GM23248 (cell line): ENCODE measurements at regions not wholly inside any gene's neighbourhood (a gene's known extent, or its start where the extent isn't known, plus 50 kb on each side); places are given as distances from the start of the nearest gene placed in this dataset.

ENCODE experiments used
- DNase-seq: peaks from one replicate; pipeline ENCODE4 v3.0.0-alpha.2; 2015
- H2AFZ ChIP-seq: fragments of 200-600 bp; sonication (generic); 2 replicates; pipeline ENCODE4 v1.6.1; 2016; ENCODE audit warnings: antibody characterized with exemption
- H3F3A ChIP-seq: fragments of 200-600 bp; sonication (generic); 2 replicates; pipeline ENCODE4 v1.6.1; 2016; ENCODE audit warnings: mild to moderate bottlenecking, antibody characterized with exemption, mixed run types; ENCODE audit not compliant: insufficient read depth
- H3K27ac ChIP-seq: fragments of 200-600 bp; sonication (generic); 2 replicates; pipeline ENCODE4 v1.5.1; 2016; ENCODE audit warnings: mild to moderate bottlenecking
- H3K27me3 ChIP-seq: fragments of 200-600 bp; sonication (generic); replicated peaks from 2 replicates; pipeline ENCODE4 v1.6.1; 2016; ENCODE audit warnings: mild to moderate bottlenecking; ENCODE audit not compliant: insufficient read depth
- H3K36me3 ChIP-seq: fragments of 200-600 bp; sonication (generic); 2 replicates; pipeline ENCODE4 v1.6.1; 2016; ENCODE audit warnings: low read depth, mild to moderate bottlenecking
- H3K4me1 ChIP-seq: fragments of 200-600 bp; sonication (generic); 2 replicates; pipeline ENCODE4 v1.6.1; 2016; ENCODE audit warnings: mild to moderate bottlenecking; ENCODE audit not compliant: insufficient read depth
- H3K4me2 ChIP-seq: fragments of 200-600 bp; sonication (generic); one replicate; pipeline ENCODE4 v1.6.1; 2016; ENCODE audit warnings: mild to moderate bottlenecking; ENCODE audit not compliant: unreplicated experiment
- H3K4me3 ChIP-seq: fragments of 200-600 bp; sonication (generic); 2 replicates; pipeline ENCODE4 v1.5.1; 2016; ENCODE audit warnings: mild to moderate bottlenecking
- H3K79me2 ChIP-seq: fragments of 200-600 bp; sonication (generic); 2 replicates; pipeline ENCODE4 v1.6.1; 2016; ENCODE audit warnings: mild to moderate bottlenecking; ENCODE audit not compliant: insufficient read depth
- H3K9ac ChIP-seq: fragments of 200-600 bp; sonication (generic); 2 replicates; pipeline ENCODE4 v1.6.1; 2016; ENCODE audit warnings: mild to moderate bottlenecking
- H3K9me2 ChIP-seq: fragments of 200-600 bp; sonication (generic); 2 replicates; pipeline ENCODE4 v1.6.1; 2016; ENCODE audit warnings: mixed run types, mild to moderate bottlenecking, moderate library complexity; ENCODE audit not compliant: insufficient read depth
- H3K9me3 ChIP-seq: fragments of 200-600 bp; sonication (generic); one replicate; pipeline ENCODE4 v1.6.1; 2017; ENCODE audit warnings: low read depth
- H4K20me1 ChIP-seq: fragments of 200-600 bp; sonication (generic); 2 replicates; pipeline ENCODE4 v1.6.0; 2016; ENCODE audit not compliant: insufficient read depth
- EZH2 ChIP-seq: fragments of 200-600 bp; sonication (generic); IDR thresholded peaks from 2 replicates; pipeline ENCODE4 v1.6.1; 2018; ENCODE audit warnings: antibody characterized with exemption, mild to moderate bottlenecking; ENCODE audit not compliant: insufficient read depth, poor library complexity, severe bottlenecking
- EZH2phosphoT487 ChIP-seq: fragments of 200-600 bp; sonication (generic); IDR thresholded peaks from 2 replicates; pipeline ENCODE4 v1.6.1; 2018; ENCODE audit warnings: antibody characterized with exemption, moderate library complexity, mild to moderate bottlenecking, low read depth; ENCODE audit not compliant: insufficient read depth
- WGBS, 2 experiments: methylation state at CpG; one replicate each; pipeline ENCODE4 v1.1.6; 2015 to 2017; ENCODE audit warnings: low lambda C conversion rate in 2 of 2, low coverage in 1 of 2; ENCODE audit errors: missing lambda C conversion rate in 2 of 2; 5-methylcytosine and 5-hydroxymethylcytosine counted together
- in situ Hi-C: fragments of 300-500 bp; cut with MboI; formaldehyde crosslinking; loops from 2 replicates; pipeline ENCODE4 v1.15.0; 2020

- DNase-seq: no peak
- Histone ChIP-seq H2AFZ (no peak overlapping the region), H3K9me2 (no peaks in the 10 kb centered on the region), H4K20me1 (no peaks in the 10 kb centered on the region), H3K27me3 (no peaks in the 10 kb centered on the region), H3K4me2 (no peak overlapping the region), H3F3A (no peaks in the 10 kb centered on the region), H3K4me3 (no peak overlapping the region), H3K27ac (no peak overlapping the region), H3K9me3 (no peaks in the 10 kb centered on the region), H3K9ac (no peak overlapping the region), H3K4me1 (no peaks in the 10 kb centered on the region), H3K36me3 (no peaks in the 10 kb centered on the region), H3K79me2 (no peaks in the 10 kb centered on the region)
- no peak for TF ChIP-seq EZH2
- TF ChIP-seq EZH2phosphoT487: no peak
- in situ Hi-C loops: no loop called here
- 8 to 11% methylated on average over 3 of the region's 3 CpGs for WGBS, 2 experiments
These were observed 352.6 kb downstream of the PDCD6IP start for GRCh38 chr3:34150992-34151391.

DNA sequence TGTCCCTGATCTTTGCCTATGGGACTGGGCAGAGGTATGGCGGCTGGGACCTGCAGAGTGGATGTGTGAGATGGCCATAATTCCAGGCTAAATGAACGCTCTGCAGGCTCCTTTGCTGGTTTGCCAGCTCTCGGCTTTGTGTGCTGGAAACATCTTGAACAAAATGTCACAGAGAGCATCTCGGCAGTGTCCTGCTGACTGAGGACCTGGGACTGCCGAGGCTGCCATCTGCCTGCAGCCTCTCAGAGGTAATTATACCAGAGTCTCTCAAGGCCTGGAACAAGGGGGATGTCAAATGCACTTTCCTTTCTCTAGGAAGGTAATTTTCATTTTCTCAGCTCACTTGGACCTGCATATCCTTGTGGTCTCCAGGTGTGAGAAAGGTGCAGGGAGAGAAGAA lies 354.2 kb downstream of the PDCD6IP start:
- Histone ChIP-seq H3K9me3 (no peaks in the 10 kb centered on the region), H3K36me3 (no peaks in the 10 kb centered on the region), H3K27ac (no peak overlapping the region), H4K20me1 (no peaks in the 10 kb centered on the region), H3K79me2 (no peaks in the 10 kb centered on the region), H3K9me2 (no peaks in the 10 kb centered on the region), H3K27me3 (no peaks in the 10 kb centered on the region), H2AFZ (no peak overlapping the region), H3K4me2 (no peak overlapping the region), H3K4me3 (no peak overlapping the region), H3K9ac (no peak overlapping the region), H3F3A (no peaks in the 10 kb centered on the region), H3K4me1 (no peaks in the 10 kb centered on the region)
- in situ Hi-C loops: no loop called here
- no peak for DNase-seq
- WGBS, 2 experiments: 14 to 33% methylated on average over 5 of the region's 5 CpGs
- TF ChIP-seq EZH2: no peak
- no peak for TF ChIP-seq EZH2phosphoT487

DNA sequence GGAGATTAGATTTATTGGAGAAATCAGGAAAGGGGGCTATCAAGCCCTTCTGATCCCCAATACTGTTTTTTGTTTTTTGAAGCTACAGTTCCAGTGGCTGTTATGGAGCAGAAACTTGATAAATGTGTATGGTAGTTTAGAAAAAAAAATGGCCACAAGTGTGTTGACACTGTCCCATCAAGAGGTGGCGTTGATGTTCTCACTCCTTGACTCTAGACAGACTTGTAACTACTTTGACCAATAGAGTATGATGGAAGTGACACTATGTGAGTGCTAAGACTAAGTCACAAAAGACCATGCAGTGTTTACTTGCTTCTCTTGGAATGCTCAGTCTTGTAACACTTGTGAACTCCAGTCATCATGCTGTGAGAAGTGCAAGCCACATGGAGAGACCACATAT lies 356.7 kb downstream of the PDCD6IP start:
- Histone ChIP-seq H3K9ac (no peak overlapping the region), H2AFZ (no peak overlapping the region), H3K27me3 (no peaks in the 10 kb centered on the region), H3K36me3 (no peaks in the 10 kb centered on the region), H3K4me1 (no peaks in the 10 kb centered on the region), H3K27ac (no peak overlapping the region), H4K20me1 (no peaks in the 10 kb centered on the region), H3K4me2 (no peak overlapping the region), H3K4me3 (no peak overlapping the region), H3K9me2 (no peaks in the 10 kb centered on the region), H3K79me2 (no peaks in the 10 kb centered on the region), H3F3A (no peaks in the 10 kb centered on the region), H3K9me3 (no peaks in the 10 kb centered on the region)
- TF ChIP-seq EZH2phosphoT487 (no peak), EZH2 (no peak)
- 0% methylated on average over 1 of the region's 1 CpG for WGBS, 2 experiments
- DNase-seq: no peak
- in situ Hi-C loops: no loop called here

GRCh38 chr3:34155666-34156065 lies 357.2 kb downstream of the PDCD6IP start:
- Histone ChIP-seq H4K20me1 (no peaks in the 10 kb centered on the region), H3K9me2 (no peaks in the 10 kb centered on the region), H3K27ac (no peak overlapping the region), H3K9me3 (no peaks in the 10 kb centered on the region), H3F3A (no peaks in the 10 kb centered on the region), H3K9ac (no peak overlapping the region), H3K36me3 (no peaks in the 10 kb centered on the region), H2AFZ (no peak overlapping the region), H3K4me2 (no peak overlapping the region), H3K4me1 (no peaks in the 10 kb centered on the region), H3K79me2 (no peaks in the 10 kb centered on the region), H3K27me3 (no peaks in the 10 kb centered on the region), H3K4me3 (no peak overlapping the region)
- in situ Hi-C loops: no loop called here
- no peak for DNase-seq
- TF ChIP-seq EZH2 (no peak), EZH2phosphoT487 (no peak)
- 3 to 9% methylated on average over 2 of the region's 2 CpGs for WGBS, 2 experiments

DNA sequence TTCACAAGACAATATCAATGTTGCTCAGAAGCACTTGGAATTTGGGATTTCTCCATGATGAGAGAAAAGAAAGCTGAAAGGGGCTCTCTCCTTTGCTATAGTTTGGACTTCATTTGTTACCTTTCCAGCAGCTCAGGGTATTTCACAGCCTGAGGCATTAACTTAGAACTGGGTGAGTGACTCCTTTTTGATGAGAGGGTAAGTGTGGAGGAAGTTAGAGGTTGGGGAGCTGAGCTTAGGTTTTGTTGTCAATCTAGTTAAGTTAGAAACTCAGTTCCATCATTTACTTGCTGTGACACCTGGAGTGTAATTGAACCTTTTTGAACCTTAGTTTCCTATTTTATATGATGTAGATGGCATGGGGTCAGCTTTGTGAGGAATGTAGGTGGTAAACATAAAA lies 359.1 kb downstream of the PDCD6IP start:
- Histone ChIP-seq H3K36me3 (no peaks in the 10 kb centered on the region), H3K4me3 (no peak overlapping the region), H2AFZ (no peak overlapping the region), H3F3A (no peaks in the 10 kb centered on the region), H3K27ac (no peak overlapping the region), H4K20me1 (no peaks in the 10 kb centered on the region), H3K79me2 (no peaks in the 10 kb centered on the region), H3K9me3 (no peaks in the 10 kb centered on the region), H3K4me2 (no peak overlapping the region), H3K9me2 (no peaks in the 10 kb centered on the region), H3K27me3 (no peaks in the 10 kb centered on the region), H3K4me1 (no peaks in the 10 kb centered on the region), H3K9ac (no peak overlapping the region)
- in situ Hi-C loops: no loop called here
- TF ChIP-seq EZH2 (no peak), EZH2phosphoT487 (no peak)
- DNase-seq: no peak
